HG03025 (cell line): ENCODE measurements at regions not wholly inside any gene's neighbourhood (a gene's known extent, or its start where the extent isn't known, plus 50 kb on each side); places are given as distances from the start of the nearest gene placed in this dataset.
"Not testable (repeated sequence)": the region's sequence is repeated elsewhere in the genome, so short reads cannot be mapped to it uniquely, and the experiment has no call there.

ENCODE experiments used
- ATAC-seq: cut with Tn5 transposase; IDR thresholded peaks from one replicate; pipeline ENCODE4 v1.9.1; 2021; ENCODE audit warnings: mild to moderate bottlenecking, moderate library complexity; ENCODE audit not compliant: unreplicated experiment, low FRiP score

GRCh38 chr15:30755036-30755687 is 129.2 kb downstream of the ARHGAP11B start:
- not testable (repeated sequence) for ATAC-seq

DNA sequence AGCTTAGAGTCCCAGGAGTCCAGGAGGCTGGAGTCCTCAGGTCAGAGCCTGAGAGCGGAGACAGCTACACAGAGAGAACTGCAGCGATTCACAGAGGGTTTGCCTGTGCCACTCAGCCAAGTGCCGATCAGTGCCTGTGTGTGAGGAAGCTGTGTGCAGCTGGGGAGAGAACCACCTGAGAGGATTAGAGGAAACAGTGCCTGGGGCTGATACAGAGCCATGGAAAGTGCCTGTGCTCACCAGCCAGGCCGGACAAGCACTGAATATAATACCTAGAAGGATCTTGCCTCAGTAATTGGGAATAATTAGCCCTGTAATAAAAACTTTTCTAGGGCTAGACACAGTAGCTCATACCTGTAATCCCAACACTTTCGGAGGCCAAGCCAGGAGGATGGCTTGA is 134.7 kb downstream of the ARHGAP11B start:
- not testable (repeated sequence) for ATAC-seq

DNA sequence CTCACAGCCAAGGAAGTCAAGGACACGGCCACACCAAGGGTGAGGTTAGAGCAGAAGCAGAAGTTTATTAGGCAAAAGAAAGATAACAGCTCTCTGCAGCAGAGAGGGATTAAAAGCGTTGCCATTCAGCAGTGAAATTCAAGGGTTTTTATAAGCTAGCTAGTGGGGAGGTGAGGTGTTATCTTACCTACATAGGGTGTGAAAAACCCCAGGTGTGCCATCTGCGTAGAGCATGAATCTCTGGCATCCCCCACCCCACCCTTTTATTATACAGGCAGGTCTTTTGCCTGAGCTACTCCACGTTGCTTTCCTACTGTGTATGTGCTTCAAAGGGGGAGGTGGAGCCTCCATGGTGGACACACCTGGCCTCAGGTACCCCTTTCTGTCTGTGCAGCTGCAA is 135.4 kb downstream of the ARHGAP11B start:
- not testable (repeated sequence) for ATAC-seq

GRCh38 chr15:30769390-30770124 is 134.2 kb upstream of the FAN1 start:
- not testable (repeated sequence) for ATAC-seq

DNA sequence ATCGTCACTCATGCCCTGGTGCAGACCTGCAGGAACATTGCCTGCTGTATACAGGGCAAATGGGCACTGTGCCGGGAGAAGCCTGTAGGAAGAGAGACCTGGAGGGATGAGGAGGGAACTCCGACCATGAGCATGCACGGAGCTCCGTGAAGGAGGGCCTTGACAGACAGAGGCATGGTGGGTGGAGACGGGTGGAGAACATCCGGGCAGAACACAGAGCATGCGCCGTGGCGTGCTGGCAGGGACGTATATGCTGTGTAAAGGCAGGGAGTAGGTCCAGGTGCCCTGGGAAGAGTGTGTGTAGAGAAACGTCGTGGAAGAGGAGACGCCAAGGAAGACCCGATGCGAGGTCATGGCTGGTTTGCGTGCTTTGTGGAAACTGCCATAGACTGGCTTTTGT is 133.0 kb upstream of the FAN1 start:
- no peak for ATAC-seq

GRCh38 chr15:30783019-30783418 is 120.7 kb upstream of the FAN1 start:
- no peak for ATAC-seq

DNA sequence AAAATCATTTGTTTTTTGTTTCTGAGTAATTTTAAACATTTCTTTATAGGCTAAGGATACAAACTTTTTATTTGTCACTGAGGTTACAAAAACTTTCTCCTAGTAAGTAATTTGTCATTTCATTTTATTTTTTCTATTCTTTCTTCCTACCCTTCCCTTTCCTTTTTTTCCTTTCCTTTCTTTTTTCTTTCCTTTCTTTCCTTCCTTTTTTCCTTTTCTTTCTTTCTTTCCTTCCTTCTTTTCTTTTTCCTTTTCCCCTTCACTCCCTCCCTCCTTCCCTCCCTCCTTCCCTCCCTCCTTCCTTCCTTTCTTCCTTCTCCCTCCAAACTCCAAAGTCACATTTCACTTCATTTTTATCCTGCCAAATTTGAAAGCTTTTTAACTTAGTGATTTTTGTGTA is 115.1 kb upstream of the FAN1 start:
- ATAC-seq, result no peak

DNA sequence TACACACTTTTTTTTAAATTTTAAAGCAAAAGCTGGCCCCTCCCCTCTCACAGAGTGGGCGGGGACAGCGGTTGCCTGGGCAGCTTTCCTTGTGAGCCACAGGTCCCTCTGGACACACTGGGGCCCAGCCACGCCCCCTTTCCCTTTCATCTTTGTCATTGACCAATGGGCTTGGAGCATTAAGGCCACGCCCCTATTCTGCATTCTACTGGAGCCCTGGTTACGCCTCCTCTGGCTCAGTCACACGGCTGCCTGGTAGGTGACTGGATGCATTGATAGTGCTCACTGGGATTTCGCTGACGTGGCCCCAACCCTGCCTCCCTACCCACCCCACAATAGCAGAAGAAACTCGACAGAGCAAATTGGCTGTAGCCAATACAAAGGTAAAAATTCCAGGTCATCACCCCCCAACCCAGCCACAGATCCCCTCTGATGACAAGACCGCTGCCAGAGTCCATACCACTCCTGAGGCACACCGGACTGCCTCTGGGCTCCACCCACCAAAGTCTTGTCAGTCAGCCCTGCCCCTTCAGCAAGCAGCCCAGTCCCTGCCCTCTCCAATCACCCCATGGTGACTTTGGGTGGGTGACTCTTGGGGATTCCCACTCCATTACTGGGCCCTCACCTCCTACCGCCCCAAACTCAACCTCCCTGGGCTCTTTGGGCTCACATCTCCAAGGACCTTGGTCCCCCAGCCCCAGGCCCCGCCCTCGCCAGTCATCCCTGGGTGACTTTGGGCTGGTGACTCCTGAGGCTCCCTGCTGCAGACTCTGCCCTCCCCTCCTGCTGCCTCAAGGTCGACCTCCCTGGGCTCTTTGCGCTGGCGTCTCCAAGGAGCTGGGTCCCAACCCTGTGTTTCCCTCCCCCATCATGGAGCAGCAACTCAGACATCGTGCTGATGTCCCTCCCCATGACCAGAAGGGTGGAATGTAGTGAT is 112.2 kb upstream of the FAN1 start:
- no peak for ATAC-seq

GRCh38 chr15:30792843-30793242 is 110.9 kb upstream of the FAN1 start:
- not testable (repeated sequence) for ATAC-seq

DNA sequence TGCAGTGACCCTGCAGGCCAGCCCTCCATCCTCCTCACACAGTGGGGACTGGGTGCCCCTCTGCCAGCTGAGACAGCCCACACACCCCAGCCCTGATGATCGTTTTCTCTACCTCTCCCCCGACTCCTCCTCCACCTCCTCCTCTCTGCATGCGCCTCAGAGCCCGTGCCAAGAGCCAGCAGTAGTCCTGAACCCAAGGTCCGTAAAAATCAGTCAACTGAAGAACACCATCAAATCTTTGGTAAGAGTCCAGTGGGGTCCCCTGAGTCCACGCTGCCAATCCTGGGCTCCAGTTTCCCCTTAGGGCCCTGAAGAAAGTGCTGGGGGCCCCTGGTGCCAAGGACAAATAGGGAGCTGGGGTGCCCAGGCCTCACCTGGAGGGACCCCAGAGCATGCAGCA is 109.3 kb upstream of the FAN1 start:
- ATAC-seq, result no peak

- not testable (repeated sequence) for ATAC-seq
Measured at GRCh38 chr15:30799565-30799964, 104.2 kb upstream of the FAN1 start.

DNA sequence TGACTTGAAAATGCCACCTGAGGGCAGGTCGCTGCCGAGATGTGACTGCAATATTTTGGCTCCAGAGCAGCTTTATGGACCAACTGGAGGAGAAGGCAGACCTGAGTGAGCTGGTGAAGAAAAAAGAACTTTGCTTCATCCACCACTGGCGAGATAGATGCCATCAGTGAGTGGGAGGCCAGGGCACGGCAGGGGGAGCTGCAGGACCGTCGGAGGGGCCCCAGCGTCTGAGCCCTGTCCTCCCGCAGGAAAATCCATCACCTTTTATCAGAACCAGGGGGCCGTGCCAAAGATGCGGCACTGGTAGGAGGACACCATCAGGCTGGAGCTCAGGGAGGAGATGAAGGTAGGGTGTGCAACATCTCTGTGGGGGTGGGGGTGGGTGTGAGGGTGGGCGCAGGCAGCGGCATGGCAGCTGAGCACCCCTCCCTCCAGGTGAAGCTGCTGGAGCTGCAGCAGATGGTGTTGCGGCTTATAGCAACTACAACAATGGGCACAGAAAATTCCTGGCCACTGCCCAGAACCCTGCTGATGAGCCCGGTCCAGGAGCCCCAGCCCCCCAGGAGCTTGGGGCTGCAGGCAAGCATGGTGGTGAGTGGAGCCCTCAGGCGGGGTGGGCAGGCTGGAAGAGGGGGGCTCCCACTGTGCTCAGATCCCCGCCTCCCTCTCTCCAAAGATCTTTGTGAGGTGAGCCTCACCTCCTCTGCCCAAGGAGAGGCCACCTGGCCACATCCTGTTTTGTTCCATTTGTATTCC is 102.4 kb upstream of the FAN1 start:
- ATAC-seq, result not testable (repeated sequence)

GRCh38 chr15:30802001-30802400 is 101.7 kb upstream of the FAN1 start:
- ATAC-seq, result not testable (repeated sequence)

DNA sequence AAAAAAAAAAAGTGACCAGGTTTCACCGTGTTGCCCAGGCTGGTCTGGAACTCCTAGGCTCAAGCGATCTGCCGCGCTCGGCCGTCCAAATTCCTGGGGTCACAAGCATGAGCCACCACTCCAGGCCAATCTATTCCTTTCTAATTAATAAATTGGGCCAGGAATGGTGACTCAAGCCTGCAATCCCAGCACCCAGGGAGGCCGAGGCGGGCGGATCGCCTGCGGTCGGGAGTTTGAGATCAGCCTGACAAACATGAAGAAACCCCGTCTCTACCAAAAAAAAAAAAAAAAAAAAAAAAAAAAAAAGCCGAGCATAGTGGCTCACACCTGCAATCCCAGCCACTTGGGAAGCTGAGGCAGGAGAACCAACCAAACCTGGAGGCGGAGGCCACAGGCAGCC is 100.0 kb upstream of the FAN1 start:
- ATAC-seq, result not testable (repeated sequence)

- ATAC-seq, result no peak
Measured at GRCh38 chr15:30816430-30816829, 87.3 kb upstream of the FAN1 start.

GRCh38 chr15:30823068-30823813 is 80.5 kb upstream of the FAN1 start:
- ATAC-seq, result not testable (repeated sequence)

- ATAC-seq, result no peak
Measured at GRCh38 chr15:30824518-30825195, 79.1 kb upstream of the FAN1 start.

GRCh38 chr15:30827625-30828303 is 76.0 kb upstream of the FAN1 start:
- ATAC-seq, result no peak

DNA sequence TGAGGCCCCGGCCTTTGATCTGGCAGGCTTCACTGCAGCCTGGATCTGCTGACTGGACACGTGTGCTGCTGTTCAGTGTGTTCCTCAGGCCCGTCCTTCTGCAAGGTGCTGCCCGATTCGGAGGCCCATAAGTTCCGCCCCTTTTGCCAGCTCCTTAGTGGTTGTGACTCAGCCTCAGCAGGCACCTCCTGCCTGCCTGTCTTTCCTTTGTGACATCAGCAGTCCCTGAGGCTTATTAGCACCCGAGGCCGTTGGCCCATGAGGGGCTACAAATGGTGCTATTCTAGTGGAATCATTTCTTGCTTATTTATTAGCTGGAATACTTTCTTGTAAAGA is 75.4 kb upstream of the FAN1 start:
- not testable (repeated sequence) for ATAC-seq
